Umbilical cord (tissue), 1 donor: ENCODE measurements at regions not wholly inside any gene's neighbourhood (a gene's known extent, or its start where the extent isn't known, plus 50 kb on each side); places are given as distances from the start of the nearest gene placed in this dataset.
"Not testable (repeated sequence)": the region's sequence is repeated elsewhere in the genome, so short reads cannot be mapped to it uniquely, and the experiment has no call there.

Source experiments
- DNase-seq: peaks from one replicate; pipeline ENCODE4 v3.0.0-alpha.2; 2015; ENCODE audit warnings: low spot score

DNA sequence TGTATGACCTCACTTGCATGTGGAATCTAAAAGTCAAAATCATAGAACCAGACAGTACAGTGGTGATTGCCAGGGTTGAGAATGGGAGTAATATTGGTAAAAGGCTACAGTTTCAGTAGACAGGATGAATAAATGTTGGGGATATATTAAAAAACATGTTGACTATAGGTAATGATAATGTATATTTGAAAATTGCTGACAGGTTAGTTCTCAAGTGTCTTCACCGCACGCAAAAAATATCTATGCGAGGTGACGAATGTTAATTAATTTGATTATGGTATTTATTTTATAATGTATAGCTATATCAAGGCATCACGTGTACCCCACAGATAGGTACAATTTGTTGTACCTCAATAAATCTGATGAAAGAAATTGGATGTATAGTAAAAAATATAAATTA is 909.6 kb upstream of the NDST4 start:
- no peak for DNase-seq

DNA sequence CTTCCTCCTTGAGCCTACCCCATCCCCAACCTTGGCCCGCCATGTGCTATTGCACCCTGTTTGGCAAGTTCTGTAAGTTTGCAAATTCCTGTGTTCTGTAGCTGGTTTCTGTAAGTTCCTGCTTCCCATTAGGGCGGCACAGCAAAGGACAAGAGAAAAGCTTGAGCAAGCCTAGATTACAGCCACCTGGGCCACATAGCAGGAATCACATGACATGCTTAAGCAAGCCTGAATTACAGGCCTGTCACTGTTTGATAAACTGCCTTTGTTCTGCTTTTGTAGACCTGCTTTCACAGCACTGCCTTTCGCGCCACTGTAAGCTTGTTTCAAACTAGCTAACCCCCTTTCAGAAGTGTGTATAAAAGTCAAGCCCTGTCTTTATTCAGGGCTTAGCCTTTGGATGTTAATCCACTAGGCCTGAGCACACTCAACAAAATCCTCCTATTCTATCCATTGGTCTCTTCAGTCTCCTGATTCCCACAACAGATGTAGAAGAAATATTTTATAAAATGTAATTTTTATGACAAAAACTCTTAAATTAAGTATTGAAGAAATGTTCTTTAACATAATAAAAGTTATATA is 906.8 kb upstream of the NDST4 start:
- DNase-seq, result no peak

DNA sequence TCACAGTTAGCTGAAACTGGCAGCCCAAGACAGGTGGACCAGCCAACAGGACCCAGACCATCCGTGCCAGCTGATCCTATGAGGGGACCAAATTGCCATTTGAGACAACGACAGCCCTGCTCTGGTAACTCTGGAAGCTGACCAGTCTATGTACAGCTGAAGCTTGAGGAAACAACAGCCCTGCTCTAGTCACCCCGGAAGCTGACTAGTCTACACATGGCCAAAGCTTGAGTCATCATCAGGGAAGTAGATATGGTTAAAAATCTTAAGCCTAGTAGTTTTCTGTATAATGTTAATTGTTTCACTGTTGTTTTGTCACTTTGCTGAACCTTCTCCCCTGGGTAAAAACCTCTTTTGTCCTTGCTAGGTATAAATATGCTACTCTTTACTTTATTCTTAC is 905.4 kb upstream of the NDST4 start:
- no peak for DNase-seq

DNA sequence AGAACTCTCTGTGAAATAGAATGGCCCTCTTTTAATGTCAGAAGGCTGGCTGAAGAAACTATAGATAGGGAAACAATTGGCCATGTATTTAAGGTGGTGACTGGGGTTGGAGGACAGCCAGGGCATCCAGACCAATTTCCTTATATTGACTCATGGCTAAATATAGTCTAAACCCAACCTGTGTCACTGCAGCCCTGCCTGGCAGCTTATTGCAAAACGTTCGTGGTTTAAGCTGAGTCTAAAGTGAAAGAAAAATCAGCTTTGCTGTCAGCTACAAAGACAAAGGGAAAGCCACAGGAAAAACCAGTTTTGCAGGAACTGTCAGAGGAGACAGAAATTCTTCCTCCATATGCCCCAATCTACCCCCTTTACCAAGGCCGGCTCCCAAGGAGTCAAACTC is 902.8 kb upstream of the NDST4 start:
- DNase-seq, result no peak

DNA sequence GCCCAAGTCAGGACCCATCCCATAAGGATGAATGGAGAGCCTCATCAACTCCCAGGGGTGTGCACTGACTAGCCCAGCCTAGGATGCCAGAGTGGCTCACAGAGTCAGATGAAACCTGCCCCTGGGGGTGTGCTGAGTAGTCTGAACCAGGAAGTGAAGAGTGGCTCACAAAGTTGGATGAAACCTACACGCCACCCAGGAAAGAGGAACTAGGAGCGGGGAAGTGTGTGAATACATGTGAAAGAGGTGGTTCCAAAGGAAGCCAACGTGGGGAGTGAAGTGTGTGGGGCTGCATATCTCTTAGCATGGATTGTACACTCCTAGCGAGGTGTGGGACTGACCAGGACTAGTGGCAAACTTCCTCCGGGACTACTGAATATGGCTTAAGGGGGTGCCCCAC is 902.1 kb upstream of the NDST4 start:
- DNase-seq, result no peak

DNA sequence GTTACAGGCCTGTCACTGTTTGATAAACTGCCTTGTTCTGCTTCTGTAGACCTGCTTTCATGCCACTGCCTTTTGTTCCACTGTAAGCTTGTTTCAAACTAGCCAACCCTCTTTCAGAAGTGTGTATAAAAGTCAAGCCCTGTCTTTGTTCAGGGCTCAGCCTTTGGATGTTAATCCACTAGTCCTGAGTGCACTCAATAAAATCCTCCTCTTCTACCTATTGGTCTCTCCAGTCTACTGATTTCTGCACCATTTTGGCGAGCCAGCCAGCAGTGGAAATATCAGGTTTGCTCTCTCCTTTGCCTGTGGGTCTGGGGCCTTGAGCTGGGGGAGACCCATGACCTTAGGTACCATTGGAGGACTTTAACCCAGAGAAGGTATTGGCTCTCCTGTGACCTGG is 901.6 kb upstream of the NDST4 start:
- DNase-seq, result no peak

DNA sequence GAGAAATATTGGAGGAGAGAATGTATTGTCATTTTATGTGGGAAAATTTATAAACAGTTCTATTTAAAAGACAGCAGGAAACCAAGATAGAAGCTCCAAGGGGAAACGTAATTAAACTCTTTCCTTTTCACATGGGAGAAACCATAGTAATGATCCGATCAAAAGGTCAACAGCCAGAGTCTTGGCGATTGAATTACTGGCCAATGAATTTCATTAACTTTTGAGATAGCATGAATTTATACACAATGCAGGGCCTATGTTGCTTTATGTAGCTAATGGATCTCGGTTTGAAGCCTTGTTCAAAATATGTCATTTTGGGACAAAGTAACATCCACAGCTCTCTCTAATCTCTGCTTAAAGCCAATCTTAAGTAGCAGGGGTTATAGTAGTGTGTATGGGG is 897.5 kb upstream of the NDST4 start:
- no peak for DNase-seq

DNA sequence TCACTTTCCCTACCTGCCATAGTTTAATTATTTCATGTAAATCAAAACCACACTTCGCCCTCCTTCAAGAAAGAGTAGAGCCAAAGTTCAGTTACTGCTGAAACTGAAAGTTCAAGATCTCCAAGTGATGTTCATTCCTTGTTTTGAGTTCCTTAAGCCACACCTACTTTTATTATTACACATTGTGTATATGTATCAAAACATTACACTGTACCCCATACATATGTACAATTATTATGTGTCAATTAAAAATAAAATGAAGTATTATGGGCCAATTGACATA is 892.3 kb upstream of the NDST4 start:
- DNase-seq, result no peak

DNA sequence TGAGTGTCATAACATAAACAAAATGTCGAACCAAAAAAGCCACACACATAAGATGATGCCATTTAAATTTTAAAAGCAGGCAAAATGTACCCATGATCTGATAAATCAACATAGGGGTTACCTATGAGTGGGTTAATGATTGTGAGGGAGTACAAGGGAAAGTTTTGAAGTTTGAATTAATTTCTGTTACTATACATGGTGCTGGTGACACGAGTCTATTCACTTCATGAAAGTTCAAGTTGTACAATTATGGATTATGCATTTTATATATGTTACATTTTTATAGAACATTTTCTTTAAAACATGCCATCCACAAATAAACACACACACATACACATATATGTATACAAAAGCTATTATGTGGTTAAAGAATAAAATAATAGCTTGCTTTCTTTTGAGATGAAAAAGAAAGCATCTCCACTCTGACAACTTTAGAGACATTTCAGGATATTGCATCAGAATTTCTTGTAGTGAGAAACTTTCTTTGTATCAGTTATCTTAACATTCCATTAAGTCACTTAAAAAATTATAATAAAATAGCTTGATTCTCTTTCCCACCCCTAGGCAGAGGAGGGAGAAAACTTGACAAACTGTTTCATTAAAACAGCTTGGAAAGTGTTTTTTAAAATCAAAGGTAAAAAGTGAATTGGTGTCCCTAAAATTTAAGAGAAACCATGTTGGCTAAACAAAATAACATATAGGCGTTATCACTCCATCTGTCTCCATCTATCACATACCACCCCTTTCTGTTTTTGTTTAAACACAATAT is 891.8 kb upstream of the NDST4 start:
- DNase-seq, result no peak

DNA sequence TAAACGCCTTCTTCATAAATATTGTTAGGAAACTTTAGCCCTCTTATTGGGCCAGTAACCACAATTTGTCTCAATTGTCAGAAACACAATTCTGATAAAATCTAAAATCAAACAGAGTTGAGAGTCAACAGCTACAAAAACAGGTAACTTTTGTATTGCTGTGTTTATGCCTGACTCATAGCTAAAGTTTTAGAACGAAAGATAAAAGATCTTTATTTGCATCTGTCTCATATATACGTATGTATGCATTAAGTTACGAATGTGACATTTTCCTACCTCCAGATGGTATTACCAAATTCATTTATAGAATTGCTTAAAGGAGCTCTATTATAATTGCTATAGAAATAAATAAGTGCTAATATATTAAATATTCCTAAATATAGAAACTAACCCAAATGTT is 887.9 kb upstream of the NDST4 start:
- no peak for DNase-seq

DNA sequence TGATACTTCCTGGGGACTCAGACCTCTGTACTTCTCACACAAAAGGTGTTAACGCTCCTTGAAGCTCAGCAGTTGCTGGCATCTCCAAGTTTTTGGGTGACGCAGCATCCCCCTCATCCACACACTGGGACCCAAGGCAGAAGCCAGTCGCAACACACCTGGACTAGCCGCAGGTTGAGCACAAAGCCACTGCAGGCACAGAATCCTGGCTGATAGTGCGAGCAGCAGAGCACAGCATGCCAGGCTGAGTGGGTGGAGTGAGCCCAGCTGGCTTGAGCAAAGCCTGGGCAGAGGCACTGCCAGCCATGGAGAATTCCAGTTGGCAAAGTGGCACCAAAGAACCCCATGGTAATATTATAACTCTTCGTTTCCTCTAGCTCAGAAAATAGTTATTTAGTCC is 873.2 kb upstream of the NDST4 start:
- DNase-seq, result no peak

DNA sequence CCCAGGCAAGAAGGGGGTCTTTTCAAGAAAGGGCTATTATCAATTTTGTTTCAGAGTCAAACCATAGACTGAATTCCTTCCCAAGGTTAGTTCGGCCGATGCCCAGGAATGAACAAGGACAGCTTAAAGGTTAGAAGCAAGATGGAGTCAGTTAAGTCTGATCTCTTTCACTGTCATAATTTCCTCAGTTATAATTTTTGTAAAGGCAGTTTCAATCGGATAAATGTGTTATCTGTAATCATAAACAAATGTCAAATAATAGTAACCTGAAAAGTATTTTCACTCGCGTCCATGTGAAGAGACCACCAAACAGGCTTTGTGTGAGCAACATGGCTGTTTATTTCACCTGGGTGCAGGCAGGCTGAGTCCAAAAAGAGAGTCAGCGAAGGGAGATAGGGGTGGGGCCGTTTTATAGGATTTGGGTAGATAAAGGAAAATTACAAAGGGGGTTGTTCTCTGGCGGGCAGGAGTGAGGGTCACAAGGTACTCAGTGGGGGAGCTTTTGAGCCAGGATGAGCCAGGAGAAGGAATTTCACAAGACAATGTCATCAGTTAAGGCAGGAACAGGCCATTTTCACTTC is 862.1 kb upstream of the NDST4 start:
- not testable (repeated sequence) for DNase-seq

DNA sequence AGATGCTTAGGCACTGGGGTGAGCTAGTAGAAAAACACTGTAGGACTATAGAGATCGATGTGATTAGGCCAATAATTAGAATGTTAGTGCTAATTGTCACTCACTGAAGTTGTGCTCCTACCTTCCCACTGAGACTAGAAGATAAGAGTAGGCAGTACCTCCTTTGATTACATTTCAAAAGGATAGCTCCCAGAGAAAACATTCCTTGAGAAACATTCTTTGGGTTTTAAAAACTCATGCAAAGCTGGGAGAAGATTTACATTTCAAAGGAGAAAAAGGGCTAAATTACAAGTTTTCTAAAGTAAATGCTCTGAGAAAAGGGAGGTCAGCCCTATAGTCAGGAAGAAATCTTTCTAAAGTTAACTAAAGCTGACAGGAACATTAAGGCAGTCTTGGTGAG is 860.3 kb upstream of the NDST4 start:
- DNase-seq, result peak; percentile 40

DNA sequence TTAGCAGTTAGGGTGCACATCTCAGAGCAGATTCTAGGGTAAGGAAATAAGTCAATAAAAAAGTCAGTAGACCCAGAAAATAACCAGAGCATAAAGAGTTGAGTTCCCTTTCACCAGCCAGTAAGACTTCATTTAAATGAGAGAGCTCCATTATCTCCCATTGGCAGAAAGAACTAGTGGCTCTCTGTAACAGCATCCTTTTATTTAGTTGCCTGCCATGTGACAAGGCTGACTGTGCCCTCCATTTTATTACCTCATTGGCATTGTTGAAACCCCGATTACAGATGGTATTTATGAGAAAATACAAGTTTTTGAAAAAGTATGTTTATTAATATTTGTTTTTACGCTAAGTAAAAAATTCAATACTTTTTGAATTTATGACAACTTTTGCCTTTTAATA is 859.5 kb upstream of the NDST4 start:
- no peak for DNase-seq

DNA sequence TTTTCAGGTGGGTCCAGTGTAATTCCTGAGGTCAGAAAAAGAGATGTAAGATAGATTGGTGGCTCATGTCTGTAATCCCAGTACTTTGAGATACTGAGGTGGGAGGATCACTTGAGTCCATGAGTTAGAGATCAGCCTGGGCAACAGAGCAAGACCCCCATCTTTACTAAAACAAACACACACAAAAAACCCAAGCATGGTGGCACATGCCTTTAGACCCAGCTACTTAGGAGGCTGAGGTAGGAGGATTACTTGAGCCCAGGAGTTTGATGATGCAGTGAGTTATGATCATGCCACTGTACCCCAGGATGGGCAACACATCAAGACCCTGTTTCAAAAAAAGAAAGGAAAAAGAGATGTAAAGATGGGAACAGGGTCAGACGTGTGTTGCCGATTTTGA is 857.4 kb upstream of the NDST4 start:
- DNase-seq, result no peak

DNA sequence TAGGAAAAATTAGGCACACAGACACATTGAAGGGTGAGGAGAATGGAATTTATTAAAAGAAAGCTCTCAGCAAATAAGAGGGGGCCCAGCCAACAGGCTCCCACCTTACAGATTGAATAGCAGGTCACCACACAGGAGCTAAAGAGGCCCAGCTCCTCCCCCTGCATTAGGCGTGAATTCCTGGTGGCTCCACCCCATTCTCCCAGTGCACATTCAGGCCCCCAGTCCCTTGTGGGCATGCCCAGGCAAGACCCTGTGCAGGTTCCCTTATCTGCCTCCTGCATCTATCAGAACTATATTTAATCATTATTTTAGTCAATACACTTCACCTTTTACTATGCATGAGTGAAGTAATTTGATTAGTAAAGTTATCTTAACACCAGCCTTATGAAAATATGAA is 856.3 kb upstream of the NDST4 start:
- no peak for DNase-seq

DNA sequence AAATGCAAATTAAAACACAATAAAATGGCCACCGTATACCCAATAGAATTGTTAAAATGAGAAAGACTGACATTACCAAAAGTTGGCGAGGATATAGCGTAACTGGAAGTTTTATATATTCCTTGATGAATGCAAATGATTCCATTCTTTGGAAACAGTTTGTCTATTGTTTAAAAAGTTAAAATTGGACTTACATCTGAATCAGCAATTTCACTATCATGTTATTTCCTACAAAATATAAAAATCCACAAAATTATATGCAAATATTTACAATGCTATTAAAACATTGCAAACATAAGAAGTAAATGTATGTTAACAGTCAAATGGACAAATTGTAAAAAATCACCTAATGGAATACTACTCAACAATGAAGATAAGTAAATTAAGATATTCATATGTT is 852.2 kb upstream of the NDST4 start:
- DNase-seq, result no peak

DNA sequence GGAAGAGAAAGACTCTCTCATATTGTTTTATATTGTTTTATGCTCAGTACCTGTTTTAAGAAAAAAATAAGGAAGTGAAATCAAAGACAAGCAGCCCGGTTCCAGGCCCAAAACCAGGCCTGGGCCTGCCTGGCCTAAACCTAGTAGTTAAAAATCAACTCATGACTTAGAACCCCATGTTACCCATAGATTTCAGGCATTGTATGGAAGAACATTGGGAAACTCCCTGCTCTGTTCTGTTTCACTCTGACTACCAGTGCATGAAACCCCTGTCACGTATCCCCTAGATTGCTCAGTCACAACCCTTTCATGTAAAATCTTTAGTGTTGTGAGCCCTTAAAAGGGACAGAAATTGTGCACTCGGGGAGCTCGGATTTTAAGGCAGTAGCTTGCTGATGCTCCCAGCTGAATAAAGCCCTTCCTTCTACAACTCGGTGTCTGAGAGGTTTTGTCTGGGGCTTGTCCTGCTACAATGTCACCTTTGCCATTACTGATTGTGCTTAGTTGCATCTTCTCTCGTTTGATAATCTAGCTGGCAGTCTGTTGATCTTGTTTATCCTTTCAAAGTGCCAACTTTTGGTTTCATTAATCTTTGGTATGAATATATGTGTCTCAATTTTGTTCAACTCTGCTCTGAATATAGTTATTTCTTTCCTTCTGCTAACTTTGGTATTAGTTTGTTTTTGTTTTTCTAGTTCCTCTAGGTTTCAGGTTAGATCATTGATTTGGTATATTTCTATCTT is 842.8 kb upstream of the NDST4 start:
- DNase-seq, result not testable (repeated sequence)

DNA sequence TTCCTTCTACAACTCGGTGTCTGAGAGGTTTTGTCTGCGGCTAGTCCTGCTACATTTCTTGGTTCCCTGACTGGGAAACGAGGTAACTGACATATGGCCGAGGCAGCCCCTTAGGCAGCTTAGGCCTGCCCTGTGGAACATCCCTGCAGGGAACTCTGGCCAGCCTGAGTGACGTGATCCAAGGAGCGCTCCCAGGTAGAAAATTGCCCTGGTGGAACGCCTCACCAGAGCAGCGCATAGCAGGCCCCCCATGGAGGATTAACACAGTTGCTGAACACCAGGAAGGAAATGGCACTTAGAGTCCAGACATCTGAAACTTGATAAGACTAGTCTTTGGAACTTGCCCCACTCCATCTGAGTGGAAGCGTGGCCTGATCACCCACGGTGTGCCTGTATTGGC is 837.4 kb upstream of the NDST4 start:
- DNase-seq, result no peak

DNA sequence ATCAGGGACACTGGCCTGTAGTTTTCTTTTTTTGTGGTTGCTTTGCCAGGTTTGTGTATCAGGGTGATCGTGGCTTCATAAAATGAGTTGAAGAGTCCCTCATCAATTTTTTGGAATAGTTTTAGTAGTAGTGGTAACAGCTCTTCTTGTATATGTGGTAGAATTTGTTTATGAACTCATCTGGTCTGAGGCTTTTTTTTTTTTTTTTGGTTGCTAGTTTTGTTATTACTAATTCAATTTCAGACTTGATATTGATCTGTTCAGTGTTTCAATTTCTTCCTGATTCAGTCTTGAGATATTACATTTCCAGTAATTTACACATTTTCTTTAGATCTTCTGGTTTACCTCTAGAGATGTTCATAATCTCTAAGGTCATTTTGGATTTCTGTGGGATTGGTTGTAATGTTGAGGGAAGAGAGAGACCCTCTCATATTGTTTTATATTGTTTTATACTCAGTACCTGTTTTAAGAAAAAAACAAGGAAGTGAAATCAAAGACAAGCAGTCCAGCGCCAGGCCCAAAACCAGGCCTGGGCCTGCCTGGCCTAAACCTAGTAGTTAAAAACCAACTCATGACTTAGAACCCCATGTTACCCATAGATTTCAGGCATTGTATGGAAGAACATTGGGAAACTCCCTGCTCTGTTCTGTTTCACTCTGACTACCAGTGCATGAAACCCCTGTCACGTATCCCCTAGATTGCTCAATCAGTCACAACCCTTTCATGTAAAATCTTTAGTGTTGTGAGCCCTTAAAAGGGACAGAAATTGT is 836.7 kb upstream of the NDST4 start:
- not testable (repeated sequence) for DNase-seq

DNA sequence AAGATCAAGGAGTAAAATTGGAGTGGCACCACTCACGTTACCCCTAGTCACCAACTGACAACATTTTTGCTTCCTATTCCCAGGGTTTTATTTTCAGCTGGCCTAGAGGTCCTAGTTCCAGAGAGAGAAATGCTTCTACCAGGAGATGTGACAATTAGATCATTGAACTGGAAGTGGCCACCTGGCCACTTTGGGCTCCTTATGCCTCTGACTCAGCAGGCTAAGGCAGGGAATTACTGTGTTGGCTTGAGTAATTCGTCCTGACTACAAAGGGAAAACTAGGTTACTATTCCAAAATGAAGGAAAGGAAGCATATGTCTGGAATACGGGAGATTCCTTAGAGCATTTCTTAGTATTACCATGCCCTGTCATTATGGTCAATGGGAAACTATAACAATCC is 831.6 kb upstream of the NDST4 start:
- no peak for DNase-seq
